Trophoblast cell (in vitro differentiated cells and primary cell): ENCODE measurements at regions not wholly inside any gene's neighbourhood (a gene's known extent, or its start where the extent isn't known, plus 50 kb on each side); places are given as distances from the start of the nearest gene placed in this dataset.

ENCODE experiments used
- DNase-seq, 2 donors: peaks; one replicate each; pipeline ENCODE4 v3.0.0-alpha.2; 2016
- H2AFZ ChIP-seq: 2 replicates; pipeline ENCODE4 v1.6.1; 2013; ENCODE audit warnings: low read length, moderate library complexity, mild to moderate bottlenecking; ENCODE audit not compliant: insufficient read depth, poor library complexity
- H2AK5ac ChIP-seq: 2 replicates; pipeline ENCODE4 v1.6.1; 2013; ENCODE audit warnings: mild to moderate bottlenecking, low read length
- H2BK120ac ChIP-seq: 2 replicates; pipeline ENCODE4 v1.6.1; 2013; ENCODE audit warnings: low read length, mild to moderate bottlenecking, moderate library complexity; ENCODE audit not compliant: insufficient read depth, poor library complexity
- H2BK12ac ChIP-seq: 2 replicates; pipeline ENCODE4 v1.6.1; 2013; ENCODE audit warnings: mild to moderate bottlenecking, low read length, moderate library complexity
- H2BK5ac ChIP-seq: 2 replicates; pipeline ENCODE4 v1.6.1; 2013; ENCODE audit warnings: low read length, low read depth, moderate library complexity, mild to moderate bottlenecking; ENCODE audit not compliant: poor library complexity
- H3K14ac ChIP-seq: 2 replicates; pipeline ENCODE4 v1.6.1; 2013; ENCODE audit warnings: mild to moderate bottlenecking, low read length
- H3K18ac ChIP-seq: 2 replicates; pipeline ENCODE4 v1.6.1; 2013; ENCODE audit warnings: mild to moderate bottlenecking, low read length
- H3K23ac ChIP-seq: 2 replicates; pipeline ENCODE4 v1.6.1; 2013; ENCODE audit warnings: low read length
- H3K27ac ChIP-seq: 2 replicates; pipeline ENCODE4 v1.5.1; 2013; ENCODE audit warnings: low read depth, mild to moderate bottlenecking, inconsistent platforms, low read length, moderate library complexity
- H3K27me3 ChIP-seq: 2 replicates; pipeline ENCODE4 v1.6.1; 2013; ENCODE audit warnings: inconsistent platforms, mild to moderate bottlenecking, low read length, moderate library complexity; ENCODE audit not compliant: insufficient read depth
- H3K36me3 ChIP-seq, 2 experiments: 1 replicate in 1 of 2; 2 replicates in 1 of 2; pipeline ENCODE4 v1.6.1; 2013; ENCODE audit warnings: low read length in 2 of 2, mild to moderate bottlenecking in 2 of 2, moderate library complexity in 1 of 2; ENCODE audit not compliant: insufficient read depth in 2 of 2, control insufficient read depth in 1 of 2
- H3K4ac ChIP-seq: 2 replicates; pipeline ENCODE4 v1.6.1; 2013; ENCODE audit warnings: low read depth, mild to moderate bottlenecking, low read length, moderate library complexity
- H3K4me1 ChIP-seq, 2 experiments: 1 replicate in 1 of 2; 2 replicates in 1 of 2; pipeline ENCODE4 v1.6.1; 2013; ENCODE audit warnings: low read length in 2 of 2, mild to moderate bottlenecking in 2 of 2, moderate library complexity in 1 of 2; ENCODE audit not compliant: insufficient read depth in 2 of 2, control insufficient read depth in 1 of 2
- H3K4me2 ChIP-seq: 2 replicates; pipeline ENCODE4 v1.6.1; 2013; ENCODE audit warnings: inconsistent platforms, mild to moderate bottlenecking, low read length, moderate library complexity
- H3K4me3 ChIP-seq: 2 replicates; pipeline ENCODE4 v1.5.1; 2013; ENCODE audit warnings: mild to moderate bottlenecking, low read depth, low read length, inconsistent platforms
- H3K79me1 ChIP-seq: one replicate; pipeline ENCODE4 v1.6.1; 2013; ENCODE audit warnings: low read length
- H3K79me2 ChIP-seq: 2 replicates; pipeline ENCODE4 v1.6.1; 2013; ENCODE audit warnings: low read length, mild to moderate bottlenecking; ENCODE audit not compliant: control insufficient read depth, insufficient read depth, poor library complexity
- H3K9ac ChIP-seq: 2 replicates; pipeline ENCODE4 v1.6.1; 2013; ENCODE audit warnings: mild to moderate bottlenecking, low read length
- H3K9me3 ChIP-seq: 2 replicates; pipeline ENCODE4 v1.6.1; 2013; ENCODE audit warnings: low read depth, mild to moderate bottlenecking, control low read depth, inconsistent platforms, low read length; ENCODE audit not compliant: insufficient read depth
- H4K12ac ChIP-seq: 2 replicates; pipeline ENCODE4 v1.6.1; 2013; ENCODE audit warnings: low read depth, mild to moderate bottlenecking, low read length, moderate library complexity
- H4K8ac ChIP-seq: 2 replicates; pipeline ENCODE4 v1.6.1; 2013; ENCODE audit warnings: low read depth, mild to moderate bottlenecking, low read length, moderate library complexity
- H4K91ac ChIP-seq: one replicate; pipeline ENCODE4 v1.6.1; 2013; ENCODE audit warnings: low read depth, mild to moderate bottlenecking, low read length, moderate library complexity
- WGBS: extraction: QIAGEN DNeasy Blood & Tissue Kit; methylation state at CpG from one replicate; pipeline ENCODE4 v1.1.7; 2013; ENCODE audit warnings: missing lambda C conversion rate; ENCODE audit not compliant: insufficient read length, insufficient coverage; ENCODE audit errors: extremely low coverage; 5-methylcytosine and 5-hydroxymethylcytosine counted together

DNA sequence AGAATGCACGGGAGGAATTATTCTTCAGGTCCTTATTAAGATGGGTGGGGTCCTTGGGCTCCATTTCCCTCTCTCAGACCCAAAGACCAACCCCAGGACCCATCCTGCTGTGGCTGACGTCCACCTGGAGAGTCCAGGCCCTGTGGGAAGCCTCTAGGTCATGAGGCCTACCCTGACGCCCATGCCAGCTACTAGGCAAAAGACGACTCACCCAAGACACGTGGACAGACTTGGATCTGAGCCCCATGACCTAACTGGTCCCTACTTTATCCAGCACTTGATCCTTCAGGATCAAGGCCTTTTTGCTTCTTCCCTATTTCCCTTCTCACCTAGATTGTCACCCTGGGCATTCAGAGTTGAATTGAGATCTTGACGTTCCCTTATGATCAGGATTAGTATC is 56.0 kb upstream of the CASZ1 start:
- Histone ChIP-seq H2BK12ac (no peak overlapping the region), H3K9me3 (peaks cover 4% of the 10 kb centered on the region), H3K79me1 (no peaks in the 10 kb centered on the region), H3K27me3 (no peaks in the 10 kb centered on the region), H3K4ac (no peak overlapping the region), H3K4me3 (no peak overlapping the region), H3K27ac (no peak overlapping the region), H4K8ac (no peak overlapping the region), H3K18ac (no peak overlapping the region), H3K9ac (no peak overlapping the region), H2AK5ac (no peak overlapping the region), H4K91ac (no peak overlapping the region), H3K14ac (no peak overlapping the region), H2BK120ac (no peak overlapping the region), H2BK5ac (no peak overlapping the region), H3K79me2 (no peaks in the 10 kb centered on the region), H3K4me2 (no peak overlapping the region), H3K23ac (no peak overlapping the region), H4K12ac (no peak overlapping the region), H3K36me3 (no peaks in the 10 kb centered on the region), H2AFZ (no peak overlapping the region), H3K4me1 (no peaks in the 10 kb centered on the region)
- no peak for DNase-seq
- WGBS = no CpG with 5 or more reads among the region's 6 CpGs

DNA sequence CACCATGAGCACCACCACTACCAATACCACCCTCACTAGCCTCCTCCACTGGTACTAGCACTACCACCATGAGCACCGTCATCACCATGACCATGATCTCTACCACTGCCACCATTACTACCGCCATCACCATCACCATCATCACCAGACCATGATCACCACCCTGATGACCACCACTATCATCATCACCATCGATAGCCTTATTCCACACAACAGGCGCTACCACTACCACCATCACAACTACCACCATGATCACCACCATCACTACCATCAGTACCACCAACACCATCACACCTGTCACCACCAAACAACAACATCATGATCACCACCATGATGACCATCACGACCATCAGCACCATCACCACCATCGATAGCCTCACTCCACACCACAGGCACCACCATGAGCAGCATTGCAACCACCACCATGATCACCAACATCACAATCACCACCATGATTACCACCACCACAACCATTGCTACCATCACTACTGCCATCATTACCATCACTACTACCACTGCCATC is 56.6 kb upstream of the CASZ1 start:
- no peak for DNase-seq
- H3K4me1 ChIP-seq = no peaks in the 10 kb centered on the region
- H3K4me3 ChIP-seq = peak overlapping the region; percentile 46
- H3K36me3 ChIP-seq = no peaks in the 10 kb centered on the region
- no CpG with 5 or more reads among the region's 6 CpGs for WGBS
- peaks cover 4% of the 10 kb centered on the region for H3K9me3 ChIP-seq
- no peak overlapping the region for H3K14ac ChIP-seq
- H3K18ac ChIP-seq = no peak overlapping the region
- H2BK12ac ChIP-seq = no peak overlapping the region
- no peak overlapping the region for H2BK120ac ChIP-seq
- H3K4ac ChIP-seq = no peak overlapping the region
- peak overlapping the region; percentile 50 for H3K23ac ChIP-seq
- no peak overlapping the region for H3K27ac ChIP-seq
- no peak overlapping the region for H2AFZ ChIP-seq
- H4K8ac ChIP-seq = no peak overlapping the region
- H4K91ac ChIP-seq = no peak overlapping the region
- H3K79me1 ChIP-seq = no peaks in the 10 kb centered on the region
- no peak overlapping the region for H3K4me2 ChIP-seq
- H2AK5ac ChIP-seq = no peak overlapping the region
- H2BK5ac ChIP-seq = no peak overlapping the region
- no peaks in the 10 kb centered on the region for H3K79me2 ChIP-seq
- no peaks in the 10 kb centered on the region for H3K27me3 ChIP-seq
- H4K12ac ChIP-seq = no peak overlapping the region
- no peak overlapping the region for H3K9ac ChIP-seq

DNA sequence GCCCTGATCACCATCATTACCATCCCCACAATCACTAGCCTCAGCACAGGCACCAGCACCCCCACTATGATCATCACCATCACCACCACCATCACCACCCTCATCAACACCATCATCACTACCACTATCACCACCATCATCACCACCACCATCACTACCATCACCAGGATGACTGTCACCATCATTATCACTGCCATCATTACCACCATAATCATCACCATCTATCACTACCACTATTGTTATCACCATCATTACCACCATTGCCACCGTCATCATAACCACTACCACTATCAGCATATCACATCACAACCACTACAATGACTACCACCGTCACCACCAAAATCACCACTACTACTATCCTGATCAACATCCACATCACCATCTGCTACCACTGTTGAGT is 57.3 kb upstream of the CASZ1 start:
- Histone ChIP-seq H2BK5ac (no peak overlapping the region), H2BK12ac (no peak overlapping the region), H4K12ac (no peak overlapping the region), H2BK120ac (no peak overlapping the region), H2AK5ac (no peak overlapping the region), H3K79me2 (no peaks in the 10 kb centered on the region), H3K18ac (no peak overlapping the region), H3K27ac (no peak overlapping the region), H3K4me3 (no peak overlapping the region), H3K4me1 (no peaks in the 10 kb centered on the region), H3K27me3 (no peaks in the 10 kb centered on the region), H3K9me3 (peaks cover 4% of the 10 kb centered on the region), H3K14ac (no peak overlapping the region), H4K8ac (no peak overlapping the region), H3K79me1 (no peaks in the 10 kb centered on the region), H3K9ac (no peak overlapping the region), H4K91ac (no peak overlapping the region), H3K36me3 (no peaks in the 10 kb centered on the region), H3K23ac (no peak overlapping the region), H3K4ac (no peak overlapping the region), H3K4me2 (no peak overlapping the region), H2AFZ (no peak overlapping the region)
- DNase-seq = no peak
- no CpG with 5 or more reads among the region's 2 CpGs for WGBS

DNA sequence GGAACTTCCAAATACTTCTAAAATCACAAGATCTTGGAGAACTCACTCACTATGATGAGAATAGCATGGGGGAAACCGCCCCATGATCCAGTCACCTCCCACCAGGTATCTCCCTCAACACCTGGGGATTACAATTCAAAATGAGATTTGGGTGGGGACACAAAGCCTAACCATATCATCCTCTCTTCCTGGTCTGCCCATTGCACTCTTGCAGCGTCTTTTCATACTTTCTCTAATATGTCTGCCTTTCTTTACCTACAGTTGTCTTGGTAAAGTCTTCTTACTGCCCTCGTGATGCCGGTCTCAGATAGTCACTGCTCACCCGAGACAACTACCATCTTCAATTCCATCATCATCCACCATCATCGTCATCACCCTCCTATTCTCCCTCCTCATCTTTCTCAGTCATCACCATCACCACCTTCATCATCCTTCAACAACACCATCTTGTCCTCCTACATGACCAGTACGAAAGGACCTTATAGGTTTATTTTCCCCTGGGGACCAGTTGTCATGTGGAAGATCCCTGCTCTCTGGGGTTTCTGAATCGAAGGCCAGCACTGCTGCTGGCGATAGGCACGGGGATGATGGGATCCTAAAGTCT is 58.5 kb upstream of the CASZ1 start:
- Histone ChIP-seq H4K12ac (no peak overlapping the region), H3K79me1 (no peaks in the 10 kb centered on the region), H2BK120ac (no peak overlapping the region), H2AK5ac (no peak overlapping the region), H3K79me2 (no peaks in the 10 kb centered on the region), H3K27ac (no peak overlapping the region), H3K9ac (no peak overlapping the region), H4K8ac (no peak overlapping the region), H3K4me3 (no peak overlapping the region), H3K23ac (no peak overlapping the region), H3K4me1 (no peaks in the 10 kb centered on the region), H3K4me2 (no peak overlapping the region), H3K18ac (no peak overlapping the region), H2BK5ac (no peak overlapping the region), H3K27me3 (no peaks in the 10 kb centered on the region), H3K36me3 (no peaks in the 10 kb centered on the region), H3K14ac (no peak overlapping the region), H3K9me3 (peaks cover 4% of the 10 kb centered on the region), H2AFZ (no peak overlapping the region), H3K4ac (no peak overlapping the region), H4K91ac (no peak overlapping the region), H2BK12ac (no peak overlapping the region)
- WGBS = 100% methylated on average over 2 of the region's 10 CpGs
- DNase-seq = no peak
